Natural killer cell (primary cell): ENCODE measurements at regions not wholly inside any gene's neighbourhood (a gene's known extent, or its start where the extent isn't known, plus 50 kb on each side); places are given as distances from the start of the nearest gene placed in this dataset.

Source experiments
- ATAC-seq, 3 donors: fragments of 150-1000 bp in 2 of 3; fragments of 200-7000 bp in 1 of 3; cut with Tn5 transposase; 1 replicate in 1 of 3; 2 replicates in 2 of 3; pipeline ENCODE4 v1.10.0; 2021; ENCODE audit warnings: mild to moderate bottlenecking in 2 of 3, moderate library complexity in 2 of 3
- DNase-seq, 2 donors: peaks; one replicate each; pipeline versions ENCODE4 v3.0.0 to v3.0.0-alpha.2; 2013 to 2021; ENCODE audit warnings: mixed read lengths in 1 of 2
- H3K27ac ChIP-seq: one replicate; pipeline ENCODE4 v1.5.1; 2013; ENCODE audit warnings: mild to moderate bottlenecking, low read length
- H3K27me3 ChIP-seq: one replicate; pipeline ENCODE4 v1.6.1; 2013; ENCODE audit warnings: low read length; ENCODE audit not compliant: control insufficient read depth, insufficient read depth
- H3K36me3 ChIP-seq: one replicate; pipeline ENCODE4 v1.6.1; 2013; ENCODE audit warnings: low read length; ENCODE audit not compliant: control insufficient read depth, insufficient read depth
- H3K4me1 ChIP-seq: one replicate; pipeline ENCODE4 v1.6.1; 2013; ENCODE audit warnings: low read length; ENCODE audit not compliant: control insufficient read depth, insufficient read depth
- H3K4me3 ChIP-seq: one replicate; pipeline ENCODE4 v1.5.1; 2013; ENCODE audit warnings: low read length
- H3K9me3 ChIP-seq: one replicate; pipeline ENCODE4 v1.6.1; 2013; ENCODE audit warnings: low read length; ENCODE audit not compliant: control insufficient read depth, insufficient read depth
- H3K27ac Mint-ChIP-seq, 2 donors: one replicate each; pipeline ENCODE4 v1.8.0; 2022; ENCODE audit warnings: mild to moderate bottlenecking in 2 of 2, mixed read lengths in 2 of 2, moderate library complexity in 1 of 2
- H3K27me3 Mint-ChIP-seq, 2 donors: one replicate each; pipeline ENCODE4 v1.8.0; 2022; ENCODE audit warnings: low read depth in 2 of 2, mixed read lengths in 2 of 2
- H3K36me3 Mint-ChIP-seq: one replicate; pipeline ENCODE4 v1.8.0; 2022; ENCODE audit warnings: mixed read lengths
- H3K4me1 Mint-ChIP-seq, 2 donors: one replicate each; pipeline ENCODE4 v1.8.0; 2022; ENCODE audit warnings: mixed read lengths in 2 of 2
- H3K4me3 Mint-ChIP-seq: one replicate; pipeline ENCODE4 v1.8.0; 2022; ENCODE audit warnings: mild to moderate bottlenecking, moderate library complexity, mixed read lengths
- H3K9me3 Mint-ChIP-seq, 2 donors: one replicate each; pipeline ENCODE4 v1.8.0; 2022; ENCODE audit warnings: mixed read lengths in 2 of 2
- CTCF ChIP-seq: fragments of 200-600 bp; IDR thresholded peaks from one replicate; pipeline ENCODE4 v1.8.0; 2022; ENCODE audit warnings: antibody characterized with exemption
- WGBS: methylation state at CpG from one replicate; pipeline ENCODE4 v1.1.7; 2013; ENCODE audit warnings: missing lambda C conversion rate; ENCODE audit not compliant: insufficient coverage; 5-methylcytosine and 5-hydroxymethylcytosine counted together
- intact Hi-C: fragments of 100-400 bp; cut with micrococcal nuclease; formaldehyde crosslinking; loops from one replicate; pipeline ENCODE4 v1.14.2; 2022

DNA sequence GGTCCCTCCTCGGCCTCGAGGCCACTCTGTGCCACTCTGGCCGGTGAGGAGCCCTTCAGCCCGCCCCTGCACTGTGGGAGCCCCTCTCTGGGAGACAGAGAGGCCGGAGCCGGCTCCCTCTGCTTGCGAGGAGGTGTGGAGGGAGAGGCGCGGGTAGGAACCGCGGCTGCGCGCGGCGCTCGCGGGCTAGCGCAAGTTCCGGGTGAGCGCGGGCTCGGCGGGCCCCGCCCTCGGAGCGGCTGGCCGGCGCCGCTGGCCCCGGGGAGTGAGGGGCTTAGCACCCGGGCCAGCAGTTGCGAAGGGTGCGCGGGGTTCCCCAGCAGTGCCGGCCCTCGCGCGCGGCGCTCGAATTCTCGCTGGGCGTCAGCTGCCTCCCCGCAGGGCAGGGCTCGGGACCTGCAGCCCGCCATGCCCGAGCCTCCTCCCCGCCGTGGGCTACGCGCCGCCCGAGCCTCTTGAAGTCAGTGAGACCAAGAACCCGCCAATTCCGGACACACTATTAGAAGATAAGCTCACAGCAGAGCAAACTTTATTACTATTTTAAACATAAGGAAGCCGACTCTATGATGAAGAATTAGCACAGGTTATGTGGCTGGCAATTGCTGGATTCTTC is 825.8 kb upstream of the FANCL start:
- Mint-ChIP-seq H3K4me1 (no peaks in the 10 kb centered on the region), H3K9me3 (peaks cover 0 to 6% of the 10 kb centered on the region in 2 donors), H3K36me3 (no peaks in the 10 kb centered on the region), H3K4me3 (no peak overlapping the region), H3K27me3 (no peaks in the 10 kb centered on the region), H3K27ac (no peak overlapping the region)
- intact Hi-C loops, result no loop called here
- whole genome bisulfite sequencing, result 95% methylated on average over 56 of the region's 56 CpGs
- DNase-seq, result no peak
- no peaks in the 10 kb centered on the region for H3K9me3 ChIP-seq
- no peak overlapping the region for H3K27ac ChIP-seq
- TF ChIP-seq CTCF, result no peak
- H3K27me3 ChIP-seq, result no peaks in the 10 kb centered on the region
- ATAC-seq, result no peak
- no peak overlapping the region for H3K4me3 ChIP-seq
- no peaks in the 10 kb centered on the region for H3K4me1 ChIP-seq
- H3K36me3 ChIP-seq, result no peaks in the 10 kb centered on the region

- Mint-ChIP-seq H3K27ac (no peak overlapping the region), H3K27me3 (no peaks in the 10 kb centered on the region), H3K9me3 (peaks cover 0 to 2% of the 10 kb centered on the region in 2 donors), H3K4me1 (no peaks in the 10 kb centered on the region), H3K36me3 (no peaks in the 10 kb centered on the region), H3K4me3 (no peak overlapping the region)
- H3K27me3 ChIP-seq, result no peaks in the 10 kb centered on the region
- H3K4me3 ChIP-seq, result no peak overlapping the region
- no peak for DNase-seq
- no peaks in the 10 kb centered on the region for H3K36me3 ChIP-seq
- TF ChIP-seq CTCF, result no peak
- H3K4me1 ChIP-seq, result no peaks in the 10 kb centered on the region
- peaks cover 4% of the 10 kb centered on the region for H3K9me3 ChIP-seq
- intact Hi-C loops, result no loop called here
- H3K27ac ChIP-seq, result no peak overlapping the region
- no peak for ATAC-seq
- 94% methylated on average over 3 of the region's 4 CpGs for WGBS
Measured at GRCh38 chr2:59047373-59047995, 806.4 kb upstream of the FANCL start.

DNA sequence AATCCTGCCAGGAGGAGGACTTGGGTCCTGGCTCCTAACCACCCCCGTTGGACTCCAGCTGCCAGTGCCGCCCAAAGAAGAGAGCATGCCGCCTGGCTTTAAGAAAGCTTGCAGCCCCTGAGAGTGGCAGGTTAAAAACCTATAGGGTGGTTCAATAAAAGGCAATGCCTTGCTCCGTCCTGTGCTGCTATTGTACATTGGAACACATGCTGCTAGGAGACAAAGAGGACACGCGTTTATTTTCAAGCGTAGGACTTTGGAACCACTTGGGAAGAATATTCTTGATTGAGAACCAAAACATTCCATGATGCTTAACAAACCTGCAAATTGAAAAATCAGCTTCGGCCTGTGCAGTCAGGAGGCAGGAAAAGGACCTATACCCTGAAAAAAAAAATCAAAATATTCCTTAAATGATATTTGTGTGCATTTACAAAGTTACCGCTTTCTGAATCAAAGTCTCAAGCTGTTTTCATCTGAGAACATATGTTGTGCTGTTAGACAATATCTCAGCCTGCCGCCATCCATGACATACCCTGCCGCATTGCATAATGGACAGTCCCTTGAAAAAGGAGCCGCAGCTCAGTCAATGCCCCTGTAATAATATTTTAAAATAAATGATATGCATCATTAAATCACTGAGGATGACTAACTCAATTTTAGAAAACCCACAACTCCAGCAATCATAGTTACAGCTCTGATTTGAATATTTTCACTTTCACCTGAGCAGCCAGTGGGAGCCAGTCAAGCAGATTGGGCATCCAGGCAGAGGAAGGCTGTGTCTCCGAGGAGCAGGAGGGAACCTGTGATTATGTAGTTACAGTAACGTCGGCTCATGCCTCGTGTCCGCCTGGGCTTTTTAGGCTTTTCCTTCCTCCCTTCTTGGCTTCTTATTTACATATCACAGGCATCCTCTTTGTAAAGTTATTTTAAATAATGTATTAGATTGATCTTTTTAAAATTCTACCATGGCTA is 805.6 kb upstream of the FANCL start:
- no peak for DNase-seq

More for the DNA sequence above, 805.6 kb upstream of the FANCL start:
- TF ChIP-seq CTCF, result no peak
- Mint-ChIP-seq H3K36me3 (no peaks in the 10 kb centered on the region), H3K4me1 (no peaks in the 10 kb centered on the region), H3K4me3 (no peak overlapping the region), H3K9me3 (no peaks in the 10 kb centered on the region), H3K27ac (no peak overlapping the region), H3K27me3 (no peaks in the 10 kb centered on the region)
- no peak overlapping the region for H3K27ac ChIP-seq
- peaks cover 4% of the 10 kb centered on the region for H3K9me3 ChIP-seq
- H3K36me3 ChIP-seq, result no peaks in the 10 kb centered on the region
- no peak overlapping the region for H3K4me3 ChIP-seq
- H3K27me3 ChIP-seq, result no peaks in the 10 kb centered on the region
- 93% methylated on average over 13 of the region's 17 CpGs for WGBS
- intact Hi-C loops, result no loop called here
- no peak for ATAC-seq
- no peaks in the 10 kb centered on the region for H3K4me1 ChIP-seq
